ENCODE measurements at regions not wholly inside any gene's neighbourhood (a gene's known extent, or its start where the extent isn't known, plus 50 kb on each side); places are given as distances from the start of the nearest gene placed in this dataset.
A peak's percentile ranks its signal among the peaks of the same experiment; 100 is the strongest.

GRCh38 chr20:40341561-40341960 lies 347.5 kb downstream of the MAFB start:
- H3K4me1 ChIP-seq (ENCODE audit: control insufficient read depth in 5 of 5, insufficient read depth in 5 of 5, low read length in 5 of 5), result peaks cover 0 to 3% (median 0%) of the 10 kb centered on the region in 5 donors
- peaks cover 7 to 29% (median 20%) of the 10 kb centered on the region in 5 donors for H3K9me3 ChIP-seq (ENCODE audit: control insufficient read depth in 5 of 5, low read length in 5 of 5)
- H3K9ac ChIP-seq (ENCODE audit: low read length in 5 of 5), result no peak overlapping the region
- H3K36me3 ChIP-seq (ENCODE audit: control insufficient read depth in 5 of 5, insufficient read depth in 5 of 5, low read length in 5 of 5), result no peaks in the 10 kb centered on the region
- H3K27ac ChIP-seq (ENCODE audit: low read depth, low read length), result no peak overlapping the region
- no peak overlapping the region for H3K4me3 ChIP-seq (ENCODE audit: low read depth in 1 of 5, low read length in 5 of 5)
- no peaks in the 10 kb centered on the region for H3K27me3 ChIP-seq (ENCODE audit: control insufficient read depth in 5 of 5, insufficient read depth in 4 of 5, low read length in 5 of 5)

DNA sequence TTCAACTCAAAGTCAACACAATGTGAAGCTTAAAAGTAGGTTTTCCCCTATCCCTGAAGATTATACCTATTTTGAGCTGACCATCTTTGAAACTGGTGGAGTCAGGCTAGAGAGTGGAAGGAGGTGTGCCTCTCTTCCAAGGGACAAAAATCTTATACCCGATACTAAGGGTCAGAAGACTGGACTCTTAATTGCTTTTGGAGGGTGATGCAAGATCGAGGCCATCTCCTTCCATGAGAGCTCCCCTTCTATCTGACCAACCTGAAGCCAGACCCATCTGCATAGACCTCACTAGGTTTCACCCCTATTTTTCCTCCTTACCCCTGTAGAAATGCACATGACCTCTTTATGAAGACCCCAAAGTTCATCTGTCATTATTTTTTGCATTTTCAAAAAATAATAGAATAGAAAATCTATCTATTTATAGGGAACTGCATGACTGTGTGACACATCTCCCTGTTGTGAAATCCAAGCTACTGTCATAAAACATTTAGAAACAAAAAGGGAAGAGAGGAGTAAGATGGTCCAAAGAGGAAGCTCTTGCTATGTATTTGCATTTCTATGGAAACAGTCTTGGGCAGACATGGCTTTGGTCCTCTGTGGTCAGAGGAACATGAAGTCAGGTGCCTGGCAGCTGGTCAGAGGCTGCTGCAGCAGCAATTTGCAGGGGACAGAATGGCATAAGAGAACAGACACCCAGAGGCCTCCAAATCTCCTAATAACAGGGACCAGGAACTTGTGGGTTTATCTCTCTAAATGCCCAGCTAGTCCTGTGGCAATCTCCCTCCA lies 349.2 kb downstream of the MAFB start:
- H3K9me3 ChIP-seq (ENCODE audit: control insufficient read depth in 5 of 5, low read length in 5 of 5), result peaks cover 7 to 21% (median 15%) of the 10 kb centered on the region in 5 donors
- H3K27ac ChIP-seq (ENCODE audit: low read depth, low read length), result peak overlapping the region; percentile 11
- H3K36me3 ChIP-seq (ENCODE audit: control insufficient read depth in 5 of 5, insufficient read depth in 5 of 5, low read length in 5 of 5), result no peaks in the 10 kb centered on the region
- H3K9ac ChIP-seq (ENCODE audit: low read length in 5 of 5), result no peak overlapping the region
- H3K4me3 ChIP-seq (ENCODE audit: low read depth in 1 of 5, low read length in 5 of 5), result no peak overlapping the region
- H3K27me3 ChIP-seq (ENCODE audit: control insufficient read depth in 5 of 5, insufficient read depth in 4 of 5, low read length in 5 of 5), result no peaks in the 10 kb centered on the region
- H3K4me1 ChIP-seq (ENCODE audit: control insufficient read depth in 5 of 5, insufficient read depth in 5 of 5, low read length in 5 of 5), result peaks cover 0 to 10% (median 6%) of the 10 kb centered on the region in 5 donors

- H3K9me3 ChIP-seq (ENCODE audit: control insufficient read depth in 5 of 5, low read length in 5 of 5), result no peaks in the 10 kb centered on the region
- no peaks in the 10 kb centered on the region for H3K27me3 ChIP-seq (ENCODE audit: control insufficient read depth in 5 of 5, insufficient read depth in 4 of 5, low read length in 5 of 5)
- H3K27ac ChIP-seq (ENCODE audit: low read depth, low read length), result no peak overlapping the region
- H3K4me3 ChIP-seq (ENCODE audit: low read depth in 1 of 5, low read length in 5 of 5), result no peak overlapping the region
- peaks cover 0 to 10% (median 6%) of the 10 kb centered on the region in 5 donors for H3K4me1 ChIP-seq (ENCODE audit: control insufficient read depth in 5 of 5, insufficient read depth in 5 of 5, low read length in 5 of 5)
- no peaks in the 10 kb centered on the region for H3K36me3 ChIP-seq (ENCODE audit: control insufficient read depth in 5 of 5, insufficient read depth in 5 of 5, low read length in 5 of 5)
- no peak overlapping the region for H3K9ac ChIP-seq (ENCODE audit: low read length in 5 of 5)
These were observed 352.5 kb downstream of the MAFB start for GRCh38 chr20:40336533-40336932.

DNA sequence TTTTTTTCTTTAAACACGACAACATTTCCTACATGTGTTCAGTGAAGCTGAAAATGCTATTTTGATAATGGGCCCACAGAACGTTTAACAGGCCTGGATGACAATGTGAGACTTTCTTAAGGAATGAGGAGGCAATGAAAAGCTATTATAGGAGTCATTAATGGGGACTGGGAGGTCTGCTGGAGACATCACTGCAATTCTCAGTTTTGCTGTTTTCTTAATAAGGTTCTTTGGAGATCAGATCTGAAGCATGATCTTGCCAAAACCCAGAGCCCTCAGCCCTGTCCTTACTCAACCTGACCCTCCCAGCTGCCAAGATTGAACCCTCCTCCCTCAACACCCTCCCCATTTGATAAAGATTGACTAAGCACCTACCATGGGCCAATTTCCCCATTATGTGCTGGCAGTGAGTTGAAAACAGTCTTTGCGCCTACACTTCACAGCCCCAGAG lies 353.1 kb downstream of the MAFB start:
- H3K27ac ChIP-seq (ENCODE audit: low read depth, low read length), result no peak overlapping the region
- peaks cover 0 to 10% (median 6%) of the 10 kb centered on the region in 5 donors for H3K4me1 ChIP-seq (ENCODE audit: control insufficient read depth in 5 of 5, insufficient read depth in 5 of 5, low read length in 5 of 5)
- no peak overlapping the region for H3K4me3 ChIP-seq (ENCODE audit: low read depth in 1 of 5, low read length in 5 of 5)

GRCh38 chr20:40335437-40335836 lies 353.6 kb downstream of the MAFB start:
- Histone ChIP-seq H3K9ac (ENCODE audit: low read length in 5 of 5) (no peak overlapping the region), H3K4me1 (ENCODE audit: control insufficient read depth in 5 of 5, insufficient read depth in 5 of 5, low read length in 5 of 5) (peaks cover 0 to 10% (median 6%) of the 10 kb centered on the region in 5 donors), H3K27me3 (ENCODE audit: control insufficient read depth in 5 of 5, insufficient read depth in 4 of 5, low read length in 5 of 5) (no peaks in the 10 kb centered on the region), H3K4me3 (ENCODE audit: low read depth in 1 of 5, low read length in 5 of 5) (no peak overlapping the region), H3K27ac (ENCODE audit: low read depth, low read length) (no peak overlapping the region), H3K9me3 (ENCODE audit: control insufficient read depth in 5 of 5, low read length in 5 of 5) (no peaks in the 10 kb centered on the region), H3K36me3 (ENCODE audit: control insufficient read depth in 5 of 5, insufficient read depth in 5 of 5, low read length in 5 of 5) (no peaks in the 10 kb centered on the region)

More for the DNA sequence above, 353.1 kb downstream of the MAFB start:
- Histone ChIP-seq H3K9me3 (ENCODE audit: control insufficient read depth in 5 of 5, low read length in 5 of 5) (no peaks in the 10 kb centered on the region), H3K36me3 (ENCODE audit: control insufficient read depth in 5 of 5, insufficient read depth in 5 of 5, low read length in 5 of 5) (no peaks in the 10 kb centered on the region), H3K27me3 (ENCODE audit: control insufficient read depth in 5 of 5, insufficient read depth in 4 of 5, low read length in 5 of 5) (no peaks in the 10 kb centered on the region), H3K9ac (ENCODE audit: low read length in 5 of 5) (no peak overlapping the region)

GRCh38 chr20:40333591-40333990 lies 355.4 kb downstream of the MAFB start:
- Histone ChIP-seq H3K27me3 (ENCODE audit: control insufficient read depth in 5 of 5, insufficient read depth in 4 of 5, low read length in 5 of 5) (no peaks in the 10 kb centered on the region), H3K9me3 (ENCODE audit: control insufficient read depth in 5 of 5, low read length in 5 of 5) (no peaks in the 10 kb centered on the region), H3K4me1 (ENCODE audit: control insufficient read depth in 5 of 5, insufficient read depth in 5 of 5, low read length in 5 of 5) (peaks cover 0 to 9% (median 6%) of the 10 kb centered on the region in 5 donors), H3K27ac (ENCODE audit: low read depth, low read length) (no peak overlapping the region), H3K9ac (ENCODE audit: low read length in 5 of 5) (no peak overlapping the region), H3K36me3 (ENCODE audit: control insufficient read depth in 5 of 5, insufficient read depth in 5 of 5, low read length in 5 of 5) (no peaks in the 10 kb centered on the region), H3K4me3 (ENCODE audit: low read depth in 1 of 5, low read length in 5 of 5) (no peak overlapping the region)

- H3K4me3 ChIP-seq (ENCODE audit: low read depth in 1 of 5, low read length in 5 of 5), result no peak overlapping the region
- H3K9me3 ChIP-seq (ENCODE audit: control insufficient read depth in 5 of 5, low read length in 5 of 5), result no peaks in the 10 kb centered on the region
- H3K27ac ChIP-seq (ENCODE audit: low read depth, low read length), result no peak overlapping the region
- no peaks in the 10 kb centered on the region for H3K27me3 ChIP-seq (ENCODE audit: control insufficient read depth in 5 of 5, insufficient read depth in 4 of 5, low read length in 5 of 5)
- H3K4me1 ChIP-seq (ENCODE audit: control insufficient read depth in 5 of 5, insufficient read depth in 5 of 5, low read length in 5 of 5), result peaks cover 0 to 9% (median 6%) of the 10 kb centered on the region in 5 donors
- H3K9ac ChIP-seq (ENCODE audit: low read length in 5 of 5), result no peak overlapping the region
- no peaks in the 10 kb centered on the region for H3K36me3 ChIP-seq (ENCODE audit: control insufficient read depth in 5 of 5, insufficient read depth in 5 of 5, low read length in 5 of 5)
These were observed 357.1 kb downstream of the MAFB start for GRCh38 chr20:40331807-40332560.

DNA sequence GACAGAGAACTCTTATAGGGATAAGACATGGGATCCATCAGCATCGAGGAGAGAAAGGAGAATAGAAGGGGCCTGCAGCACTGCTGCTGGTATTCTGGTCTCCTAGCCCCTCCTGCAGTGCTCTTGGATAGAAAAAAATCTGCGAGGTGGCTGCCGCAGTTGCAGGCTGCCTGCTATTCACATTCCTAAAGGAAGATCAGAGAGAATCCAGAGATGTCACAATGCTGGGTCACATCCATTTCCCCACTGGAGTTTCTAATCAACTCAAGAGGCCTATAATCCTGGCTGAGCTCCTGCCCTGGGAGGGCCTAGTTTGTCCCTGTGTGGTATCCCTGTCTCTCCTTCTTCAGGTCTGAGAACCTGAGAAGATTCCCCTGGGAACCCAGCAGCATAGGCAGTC lies 357.8 kb downstream of the MAFB start:
- peaks cover 0 to 9% (median 5%) of the 10 kb centered on the region in 5 donors for H3K4me1 ChIP-seq (ENCODE audit: control insufficient read depth in 5 of 5, insufficient read depth in 5 of 5, low read length in 5 of 5)
- H3K36me3 ChIP-seq (ENCODE audit: control insufficient read depth in 5 of 5, insufficient read depth in 5 of 5, low read length in 5 of 5), result no peaks in the 10 kb centered on the region
- no peak overlapping the region for H3K27ac ChIP-seq (ENCODE audit: low read depth, low read length)
- no peaks in the 10 kb centered on the region for H3K9me3 ChIP-seq (ENCODE audit: control insufficient read depth in 5 of 5, low read length in 5 of 5)
- H3K9ac ChIP-seq (ENCODE audit: low read length in 5 of 5), result no peak overlapping the region
- H3K4me3 ChIP-seq (ENCODE audit: low read depth in 1 of 5, low read length in 5 of 5), result no peak overlapping the region
- H3K27me3 ChIP-seq (ENCODE audit: control insufficient read depth in 5 of 5, insufficient read depth in 4 of 5, low read length in 5 of 5), result no peaks in the 10 kb centered on the region

DNA sequence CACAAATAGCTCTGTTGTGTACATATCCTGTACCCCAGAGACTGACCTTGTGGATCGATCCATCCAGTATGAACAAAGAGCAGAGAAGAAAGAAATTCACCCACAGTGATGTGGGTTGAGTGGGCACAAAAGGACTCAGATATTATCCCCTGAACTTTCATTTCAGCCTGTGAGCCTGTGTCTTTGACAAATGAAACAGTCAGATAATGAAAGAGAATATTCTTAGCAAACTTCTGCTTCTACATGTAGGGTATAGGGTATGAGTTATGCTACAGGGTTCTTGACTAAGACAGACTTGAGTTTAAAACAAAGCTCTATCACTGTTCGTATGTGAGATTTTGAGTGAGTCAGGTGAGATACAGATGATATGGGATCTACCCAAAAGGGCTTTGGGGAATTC lies 359.7 kb downstream of the MAFB start:
- no peaks in the 10 kb centered on the region for H3K36me3 ChIP-seq (ENCODE audit: control insufficient read depth in 5 of 5, insufficient read depth in 5 of 5, low read length in 5 of 5)
- H3K4me1 ChIP-seq (ENCODE audit: control insufficient read depth in 5 of 5, insufficient read depth in 5 of 5, low read length in 5 of 5), result peaks cover 0 to 4% (median 0%) of the 10 kb centered on the region in 5 donors
- no peaks in the 10 kb centered on the region for H3K9me3 ChIP-seq (ENCODE audit: control insufficient read depth in 5 of 5, low read length in 5 of 5)
- H3K27me3 ChIP-seq (ENCODE audit: control insufficient read depth in 5 of 5, insufficient read depth in 4 of 5, low read length in 5 of 5), result no peaks in the 10 kb centered on the region
- no peak overlapping the region for H3K9ac ChIP-seq (ENCODE audit: low read length in 5 of 5)
- no peak overlapping the region for H3K4me3 ChIP-seq (ENCODE audit: low read depth in 1 of 5, low read length in 5 of 5)
- no peak overlapping the region for H3K27ac ChIP-seq (ENCODE audit: low read depth, low read length)

- Histone ChIP-seq H3K9ac (ENCODE audit: low read length in 5 of 5) (no peak overlapping the region), H3K27ac (ENCODE audit: low read depth, low read length) (no peak overlapping the region), H3K4me1 (ENCODE audit: control insufficient read depth in 5 of 5, insufficient read depth in 5 of 5, low read length in 5 of 5) (peaks cover 0 to 8% (median 0%) of the 10 kb centered on the region in 5 donors), H3K27me3 (ENCODE audit: control insufficient read depth in 5 of 5, insufficient read depth in 4 of 5, low read length in 5 of 5) (no peaks in the 10 kb centered on the region), H3K4me3 (ENCODE audit: low read depth in 1 of 5, low read length in 5 of 5) (no peak overlapping the region), H3K36me3 (ENCODE audit: control insufficient read depth in 5 of 5, insufficient read depth in 5 of 5, low read length in 5 of 5) (no peaks in the 10 kb centered on the region), H3K9me3 (ENCODE audit: control insufficient read depth in 5 of 5, low read length in 5 of 5) (no peaks in the 10 kb centered on the region)
These were observed 362.3 kb downstream of the MAFB start for GRCh38 chr20:40326784-40327183.

All from subcutaneous abdominal adipose tissue (tissue), 5 donors.